Nephron (organoid): ENCODE measurements at regions not wholly inside any gene's neighbourhood (a gene's known extent, or its start where the extent isn't known, plus 50 kb on each side); places are given as distances from the start of the nearest gene placed in this dataset.

Experiments
- H3K27ac Mint-ChIP-seq, 3 experiments: 2 replicates each; pipeline ENCODE4 v1.8.0; 2020; ENCODE audit warnings: mixed read lengths in 3 of 3, mild to moderate bottlenecking in 2 of 3, moderate library complexity in 1 of 3
- H3K27me3 Mint-ChIP-seq: 2 replicates; pipeline ENCODE4 v1.8.0; 2021; ENCODE audit warnings: low read depth, mild to moderate bottlenecking, moderate library complexity, mixed read lengths
- H3K36me3 Mint-ChIP-seq: 2 replicates; pipeline ENCODE4 v1.8.0; 2020; ENCODE audit warnings: low read depth, mixed read lengths
- H3K4me1 Mint-ChIP-seq: 2 replicates; pipeline ENCODE4 v1.8.0; 2020; ENCODE audit warnings: mixed read lengths
- H3K4me3 Mint-ChIP-seq, 3 experiments: 2 replicates each; pipeline ENCODE4 v1.8.0; 2020; ENCODE audit warnings: mild to moderate bottlenecking in 3 of 3, mixed read lengths in 3 of 3, moderate library complexity in 2 of 3
- H3K9me3 Mint-ChIP-seq: 2 replicates; pipeline ENCODE4 v1.8.0; 2020; ENCODE audit warnings: mixed read lengths
- TF ChIP-seq, protein P1 (sequence below), 3 experiments: fragments of 200-600 bp; sonication (generic); IDR thresholded peaks; one replicate each; pipeline ENCODE4 v1.5.0; 2021; ENCODE audit warnings: antibody characterized with exemption in 3 of 3; ENCODE audit not compliant: unreplicated experiment in 3 of 3

DNA sequence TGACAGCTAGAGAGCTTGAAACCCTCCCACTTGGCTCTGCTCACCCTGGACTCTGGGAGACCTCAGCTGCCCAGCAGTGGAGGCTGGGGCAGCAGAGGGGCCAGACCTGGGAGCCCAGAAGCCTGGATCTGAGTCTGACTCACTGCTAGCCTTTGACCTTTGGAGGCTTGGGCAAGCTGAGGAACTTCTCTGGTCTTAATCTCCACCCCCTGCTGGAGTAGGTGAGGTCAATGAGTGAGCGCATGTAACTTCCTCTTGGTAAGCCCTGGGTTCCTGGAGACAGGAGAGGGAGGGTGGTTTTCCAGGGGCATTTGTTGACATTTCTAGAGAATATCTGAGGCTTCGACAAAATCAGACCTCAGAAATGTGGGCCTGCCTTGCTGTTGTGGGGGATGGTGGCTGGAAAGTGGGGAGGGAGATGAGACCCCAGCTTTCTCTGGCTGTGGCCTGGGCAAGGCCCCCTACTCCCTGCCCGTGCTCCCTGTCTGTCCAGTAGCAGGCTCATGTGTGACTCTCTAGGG lies 73.0 kb upstream of the YWHAQ start:
- TF ChIP-seq, protein P1, sequence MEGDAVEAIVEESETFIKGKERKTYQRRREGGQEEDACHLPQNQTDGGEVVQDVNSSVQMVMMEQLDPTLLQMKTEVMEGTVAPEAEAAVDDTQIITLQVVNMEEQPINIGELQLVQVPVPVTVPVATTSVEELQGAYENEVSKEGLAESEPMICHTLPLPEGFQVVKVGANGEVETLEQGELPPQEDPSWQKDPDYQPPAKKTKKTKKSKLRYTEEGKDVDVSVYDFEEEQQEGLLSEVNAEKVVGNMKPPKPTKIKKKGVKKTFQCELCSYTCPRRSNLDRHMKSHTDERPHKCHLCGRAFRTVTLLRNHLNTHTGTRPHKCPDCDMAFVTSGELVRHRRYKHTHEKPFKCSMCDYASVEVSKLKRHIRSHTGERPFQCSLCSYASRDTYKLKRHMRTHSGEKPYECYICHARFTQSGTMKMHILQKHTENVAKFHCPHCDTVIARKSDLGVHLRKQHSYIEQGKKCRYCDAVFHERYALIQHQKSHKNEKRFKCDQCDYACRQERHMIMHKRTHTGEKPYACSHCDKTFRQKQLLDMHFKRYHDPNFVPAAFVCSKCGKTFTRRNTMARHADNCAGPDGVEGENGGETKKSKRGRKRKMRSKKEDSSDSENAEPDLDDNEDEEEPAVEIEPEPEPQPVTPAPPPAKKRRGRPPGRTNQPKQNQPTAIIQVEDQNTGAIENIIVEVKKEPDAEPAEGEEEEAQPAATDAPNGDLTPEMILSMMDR (IDR thresholded peaks at IDR 0.05; ENCODE audit: unreplicated experiment in 3 of 3), result no peak
- Mint-ChIP-seq H3K27me3 (no peaks in the 10 kb centered on the region), H3K4me3 (no peak overlapping the region), H3K27ac (no peak overlapping the region), H3K36me3 (no peaks in the 10 kb centered on the region), H3K9me3 (peaks cover 14% of the 10 kb centered on the region), H3K4me1 (no peaks in the 10 kb centered on the region)

- TF ChIP-seq, protein P1 (IDR thresholded peaks at IDR 0.05; ENCODE audit: unreplicated experiment in 3 of 3), result no peak
- no peaks in the 10 kb centered on the region for H3K27me3 Mint-ChIP-seq
- no peak overlapping the region for H3K27ac Mint-ChIP-seq
- H3K9me3 Mint-ChIP-seq, result peaks cover 17% of the 10 kb centered on the region
- H3K36me3 Mint-ChIP-seq, result no peaks in the 10 kb centered on the region
- no peak overlapping the region for H3K4me3 Mint-ChIP-seq
- H3K4me1 Mint-ChIP-seq, result no peaks in the 10 kb centered on the region
Measured at GRCh38 chr2:9704600-9704999, 73.8 kb upstream of the YWHAQ start.

DNA sequence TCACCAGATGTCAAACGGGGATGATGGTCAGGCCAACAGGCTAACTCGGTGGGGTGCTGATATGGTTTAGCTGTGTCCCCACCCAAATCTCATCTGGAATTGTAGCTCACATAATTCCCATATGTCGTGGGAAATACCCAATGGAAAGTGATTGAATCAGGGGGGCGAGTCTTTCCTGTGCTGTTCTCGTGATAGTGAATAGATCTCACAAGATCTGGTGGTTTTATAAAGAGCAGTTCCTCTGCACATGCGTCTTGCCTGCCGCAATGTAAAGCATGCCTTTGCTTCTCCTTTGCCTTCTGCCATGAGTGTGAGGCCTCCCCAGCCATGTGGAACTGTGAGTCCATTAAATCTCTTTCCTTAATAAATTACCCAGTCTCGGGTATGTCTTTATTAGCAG lies 74.4 kb upstream of the YWHAQ start:
- no peaks in the 10 kb centered on the region for H3K36me3 Mint-ChIP-seq
- no peak overlapping the region for H3K27ac Mint-ChIP-seq
- H3K27me3 Mint-ChIP-seq, result no peaks in the 10 kb centered on the region
- no peaks in the 10 kb centered on the region for H3K4me1 Mint-ChIP-seq
- peaks cover 17% of the 10 kb centered on the region for H3K9me3 Mint-ChIP-seq
- TF ChIP-seq, protein P1 (IDR thresholded peaks at IDR 0.05; ENCODE audit: unreplicated experiment in 3 of 3), result no peak
- H3K4me3 Mint-ChIP-seq, result no peak overlapping the region

DNA sequence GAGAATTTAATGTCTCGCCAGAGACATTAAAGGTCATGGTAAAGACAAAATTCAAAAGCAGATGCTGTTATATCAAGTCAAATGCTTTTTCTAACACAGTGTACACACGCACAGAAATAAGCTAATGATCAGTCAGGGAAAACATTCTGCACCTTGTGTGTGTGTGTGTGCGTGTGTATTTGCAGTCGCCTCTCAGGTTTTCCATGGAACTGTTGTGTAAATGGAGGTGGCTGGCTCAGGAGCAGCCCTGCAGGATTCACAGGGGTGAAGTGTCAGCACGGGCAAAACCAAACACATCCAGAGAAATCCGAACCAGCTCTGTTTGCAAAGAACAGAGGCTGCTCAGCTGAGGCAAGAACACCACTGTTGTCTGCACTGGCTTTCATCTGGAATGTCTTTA lies 76.2 kb upstream of the YWHAQ start:
- Mint-ChIP-seq H3K9me3 (peaks cover 10% of the 10 kb centered on the region), H3K4me3 (no peak overlapping the region), H3K4me1 (no peaks in the 10 kb centered on the region), H3K27ac (no peak overlapping the region), H3K27me3 (peaks cover 4% of the 10 kb centered on the region), H3K36me3 (no peaks in the 10 kb centered on the region)
- TF ChIP-seq, protein P1 (IDR thresholded peaks at IDR 0.05; ENCODE audit: unreplicated experiment in 3 of 3), result no peak

DNA sequence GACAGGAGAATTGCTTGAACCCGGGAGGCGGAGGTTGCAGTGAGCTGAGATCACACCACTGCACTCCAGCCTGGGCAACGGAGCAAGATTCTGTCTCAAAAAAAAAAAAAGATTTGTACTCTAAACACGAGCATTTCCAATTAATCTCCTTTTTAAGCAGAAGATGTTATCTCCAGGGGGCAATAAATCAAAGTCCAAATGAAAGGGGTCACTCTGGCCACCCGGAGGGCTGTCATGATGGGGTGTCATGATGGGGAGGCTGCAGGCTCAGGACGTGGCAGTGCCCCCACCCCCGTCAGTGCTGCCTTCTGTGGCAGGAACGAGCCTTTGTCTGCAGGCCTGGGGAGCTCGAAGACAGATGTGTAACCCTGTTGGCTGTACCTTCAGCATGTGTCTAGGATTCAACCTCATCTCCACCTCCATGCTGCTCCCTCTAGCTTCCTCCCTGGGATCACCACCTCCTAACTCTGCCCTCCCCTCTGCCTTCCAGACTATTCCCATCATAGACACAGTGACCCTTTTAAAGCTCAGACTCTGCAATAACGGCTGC lies 76.9 kb upstream of the YWHAQ start:
- no peaks in the 10 kb centered on the region for H3K4me1 Mint-ChIP-seq
- H3K9me3 Mint-ChIP-seq, result peaks cover 4% of the 10 kb centered on the region
- peaks cover 4% of the 10 kb centered on the region for H3K27me3 Mint-ChIP-seq
- TF ChIP-seq, protein P1 (IDR thresholded peaks at IDR 0.05; ENCODE audit: unreplicated experiment in 3 of 3), result no peak
- H3K36me3 Mint-ChIP-seq, result no peaks in the 10 kb centered on the region
- H3K27ac Mint-ChIP-seq, result no peak overlapping the region
- H3K4me3 Mint-ChIP-seq, result no peak overlapping the region
